ENCODE measurements at regions not wholly inside any gene's neighbourhood (a gene's known extent, or its start where the extent isn't known, plus 50 kb on each side); places are given as distances from the start of the nearest gene placed in this dataset.

DNA sequence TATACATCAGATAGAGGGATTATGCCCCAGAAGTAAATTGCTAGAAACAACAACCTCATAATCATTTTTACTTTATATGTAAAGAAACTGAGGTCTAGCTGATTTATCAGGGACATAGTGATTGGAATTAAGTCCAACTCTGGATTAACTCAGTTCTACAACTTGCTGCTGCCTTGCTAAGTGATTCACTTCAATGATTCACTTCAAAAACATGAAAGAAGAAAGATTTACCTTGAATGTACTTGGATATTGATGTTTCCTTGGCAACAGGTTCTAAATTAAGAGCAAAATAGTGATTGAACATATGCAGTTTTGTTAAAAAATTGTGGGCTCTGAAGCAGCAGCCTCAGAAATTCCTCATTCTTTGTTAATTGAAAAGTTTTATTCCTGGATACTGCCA is 99.8 kb upstream of the H2AZ1 start:
- Histone ChIP-seq H3K9me3 (no peaks in the 10 kb centered on the region), H3K27ac (replicated peaks in 1 of 4) (no peak overlapping the region), H3K4me3 (no peak overlapping the region), H3K27me3 (no peaks in the 10 kb centered on the region), H3K36me3 (no peaks in the 10 kb centered on the region), H3K4me1 (no peaks in the 10 kb centered on the region)
- DNase-seq (ENCODE audit: extremely low spot score): no peak
- TF ChIP-seq, protein P1, sequence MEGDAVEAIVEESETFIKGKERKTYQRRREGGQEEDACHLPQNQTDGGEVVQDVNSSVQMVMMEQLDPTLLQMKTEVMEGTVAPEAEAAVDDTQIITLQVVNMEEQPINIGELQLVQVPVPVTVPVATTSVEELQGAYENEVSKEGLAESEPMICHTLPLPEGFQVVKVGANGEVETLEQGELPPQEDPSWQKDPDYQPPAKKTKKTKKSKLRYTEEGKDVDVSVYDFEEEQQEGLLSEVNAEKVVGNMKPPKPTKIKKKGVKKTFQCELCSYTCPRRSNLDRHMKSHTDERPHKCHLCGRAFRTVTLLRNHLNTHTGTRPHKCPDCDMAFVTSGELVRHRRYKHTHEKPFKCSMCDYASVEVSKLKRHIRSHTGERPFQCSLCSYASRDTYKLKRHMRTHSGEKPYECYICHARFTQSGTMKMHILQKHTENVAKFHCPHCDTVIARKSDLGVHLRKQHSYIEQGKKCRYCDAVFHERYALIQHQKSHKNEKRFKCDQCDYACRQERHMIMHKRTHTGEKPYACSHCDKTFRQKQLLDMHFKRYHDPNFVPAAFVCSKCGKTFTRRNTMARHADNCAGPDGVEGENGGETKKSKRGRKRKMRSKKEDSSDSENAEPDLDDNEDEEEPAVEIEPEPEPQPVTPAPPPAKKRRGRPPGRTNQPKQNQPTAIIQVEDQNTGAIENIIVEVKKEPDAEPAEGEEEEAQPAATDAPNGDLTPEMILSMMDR (IDR thresholded peaks at IDR 0.05): no peak
- no peak for TF ChIP-seq EP300 (IDR thresholded peaks at IDR 0.05)
- TF ChIP-seq POLR2A (IDR thresholded peaks at IDR 0.05; ENCODE audit: low read depth): no peak
- TF ChIP-seq POLR2AphosphoS5 (IDR thresholded peaks at IDR 0.05): no peak
- intact Hi-C loops (cut with DNase I): no loop called here

DNA sequence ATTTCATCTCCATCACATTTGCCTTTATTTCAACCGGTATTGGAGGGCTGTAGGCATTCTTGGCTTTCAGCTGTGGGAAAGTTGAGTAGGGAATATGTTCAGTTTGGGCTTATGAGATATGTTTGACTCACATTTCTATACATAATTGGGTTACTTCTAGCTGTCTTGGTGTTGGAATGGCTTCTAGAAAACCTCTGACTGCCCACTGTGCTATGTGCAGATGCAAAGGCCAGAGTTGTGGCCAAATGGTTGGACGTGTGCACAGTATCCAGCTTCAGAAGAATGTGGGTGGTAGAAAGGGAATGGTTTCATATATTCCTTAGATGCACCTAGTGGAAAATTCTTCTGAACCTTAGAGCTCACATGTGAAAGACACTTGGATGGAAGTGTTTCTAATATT is 92.6 kb upstream of the H2AZ1 start:
- peaks cover 0 to 3% (median 0%) of the 10 kb centered on the region in 4 donors for H3K9me3 ChIP-seq
- no peaks in the 10 kb centered on the region for H3K4me1 ChIP-seq
- no peak overlapping the region for H3K4me3 ChIP-seq
- no peaks in the 10 kb centered on the region for H3K36me3 ChIP-seq
- WGBS: 89% methylated on average over 2 of the region's 2 CpGs
- H3K27me3 ChIP-seq: no peaks in the 10 kb centered on the region
- TF ChIP-seq, protein P1 (IDR thresholded peaks at IDR 0.05): no peak
- no peak for TF ChIP-seq EP300 (IDR thresholded peaks at IDR 0.05)
- TF ChIP-seq POLR2A (IDR thresholded peaks at IDR 0.05; ENCODE audit: low read depth): no peak
- TF ChIP-seq POLR2AphosphoS5 (IDR thresholded peaks at IDR 0.05): no peak
- peak; percentile 57 for DNase-seq (ENCODE audit: extremely low spot score)
- intact Hi-C loops (cut with DNase I): no loop called here
- no peak overlapping the region for H3K27ac ChIP-seq (replicated peaks in 1 of 4)

DNA sequence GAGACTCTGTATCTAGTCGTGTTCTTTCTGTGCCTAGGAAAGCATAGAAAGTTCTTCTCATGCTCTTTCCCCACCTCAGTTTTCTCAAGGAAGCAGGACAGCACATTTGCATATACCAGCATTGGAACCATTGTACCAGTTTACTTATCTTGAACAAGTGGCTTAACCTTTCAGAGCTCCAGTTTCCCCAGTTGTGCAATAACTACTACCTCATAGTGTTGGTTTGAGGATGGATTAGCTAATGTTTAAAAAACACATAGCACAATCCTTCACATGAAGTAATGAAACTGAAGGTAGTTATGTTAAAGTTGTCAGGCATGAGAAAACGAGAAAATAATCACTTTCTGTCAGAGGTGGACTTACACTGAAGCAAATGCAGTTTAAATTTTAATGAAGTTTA is 92.2 kb upstream of the H2AZ1 start:
- Histone ChIP-seq H3K4me1 (no peaks in the 10 kb centered on the region), H3K27ac (replicated peaks in 1 of 4) (no peak overlapping the region), H3K27me3 (no peaks in the 10 kb centered on the region), H3K4me3 (no peak overlapping the region), H3K36me3 (no peaks in the 10 kb centered on the region), H3K9me3 (peaks cover 0 to 3% (median 0%) of the 10 kb centered on the region in 4 donors)
- intact Hi-C loops (cut with DNase I): no loop called here
- TF ChIP-seq POLR2AphosphoS5 (IDR thresholded peaks at IDR 0.05) (no peak), POLR2A (IDR thresholded peaks at IDR 0.05; ENCODE audit: low read depth) (no peak), EP300 (IDR thresholded peaks at IDR 0.05) (no peak)
- TF ChIP-seq, protein P1 (IDR thresholded peaks at IDR 0.05): no peak
- no peak for DNase-seq (ENCODE audit: extremely low spot score)
- 66% methylated on average over 2 of the region's 2 CpGs for WGBS

DNA sequence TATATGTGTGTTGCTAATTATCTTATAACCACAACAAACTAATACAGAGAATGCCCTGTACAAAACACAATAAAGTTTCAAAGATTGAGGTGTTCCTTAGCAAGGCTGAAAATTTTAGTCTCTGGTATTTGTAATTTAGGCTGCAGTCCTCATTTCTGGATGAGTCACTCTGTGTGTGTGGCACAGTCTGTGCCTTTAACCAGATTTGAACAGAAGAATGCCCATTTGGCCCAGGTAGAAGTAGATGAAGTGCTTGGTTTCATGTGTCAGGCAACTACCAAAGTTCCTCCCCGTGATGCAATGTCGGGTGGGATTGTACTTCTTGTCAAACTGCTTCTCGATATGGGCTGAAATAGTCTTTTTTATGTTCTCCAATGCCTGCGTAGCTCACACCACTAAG is 91.6 kb upstream of the H2AZ1 start:
- H3K36me3 ChIP-seq: no peaks in the 10 kb centered on the region
- DNase-seq (ENCODE audit: extremely low spot score): peak; percentile 55
- H3K9me3 ChIP-seq: peaks cover 0 to 3% (median 0%) of the 10 kb centered on the region in 4 donors
- TF ChIP-seq EP300 (IDR thresholded peaks at IDR 0.05): no peak
- TF ChIP-seq, protein P1 (IDR thresholded peaks at IDR 0.05): no peak
- TF ChIP-seq POLR2AphosphoS5 (IDR thresholded peaks at IDR 0.05): no peak
- no peak for TF ChIP-seq POLR2A (IDR thresholded peaks at IDR 0.05; ENCODE audit: low read depth)
- no peak overlapping the region for H3K4me3 ChIP-seq
- intact Hi-C loops (cut with DNase I): no loop called here
- H3K4me1 ChIP-seq: no peaks in the 10 kb centered on the region
- WGBS: 93% methylated on average over 4 of the region's 4 CpGs
- H3K27ac ChIP-seq (replicated peaks in 1 of 4): no peak overlapping the region
- H3K27me3 ChIP-seq: no peaks in the 10 kb centered on the region

DNA sequence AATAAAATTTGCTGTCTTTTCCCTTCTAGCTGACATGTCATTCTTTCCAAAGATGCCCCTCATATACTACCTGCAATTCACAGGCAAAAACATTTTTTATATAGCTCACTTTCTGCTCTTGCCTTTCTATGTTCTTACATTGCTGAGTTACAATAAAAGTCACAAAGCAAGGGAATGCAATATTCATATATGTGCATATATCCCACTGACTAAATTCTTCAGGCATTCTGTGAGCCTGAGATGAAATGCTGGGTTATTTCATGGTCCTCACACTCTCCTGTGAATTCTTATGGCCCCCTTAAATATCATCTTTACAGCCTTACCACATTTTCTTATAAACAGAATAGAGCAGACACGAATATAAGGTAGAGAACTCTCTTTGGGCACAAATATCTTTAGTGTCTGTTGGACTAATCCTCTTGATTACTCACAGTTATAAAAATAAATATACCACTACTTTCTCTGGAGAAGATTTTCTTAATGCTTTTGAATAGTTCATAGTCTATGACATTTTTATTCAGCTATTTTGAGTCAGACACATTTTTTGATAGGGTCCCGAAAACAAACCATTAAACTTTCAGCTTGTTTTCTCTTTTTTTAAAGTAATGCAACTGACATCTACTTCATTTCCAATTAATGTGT is 84.1 kb upstream of the H2AZ1 start:
- H3K27me3 ChIP-seq: no peaks in the 10 kb centered on the region
- H3K36me3 ChIP-seq: no peaks in the 10 kb centered on the region
- no peak for DNase-seq (ENCODE audit: extremely low spot score)
- no peaks in the 10 kb centered on the region for H3K4me1 ChIP-seq
- no peaks in the 10 kb centered on the region for H3K9me3 ChIP-seq
- 85% methylated on average over 2 of the region's 2 CpGs for WGBS
- intact Hi-C loops (cut with DNase I): no loop called here
- H3K27ac ChIP-seq (replicated peaks in 1 of 4): no peak overlapping the region
- H3K4me3 ChIP-seq: no peak overlapping the region
- TF ChIP-seq EP300 (IDR thresholded peaks at IDR 0.05): no peak
- TF ChIP-seq POLR2A (IDR thresholded peaks at IDR 0.05; ENCODE audit: low read depth): no peak
- TF ChIP-seq POLR2AphosphoS5 (IDR thresholded peaks at IDR 0.05): no peak
- TF ChIP-seq, protein P1 (IDR thresholded peaks at IDR 0.05): no peak
